H1 (cell line): ENCODE measurements at regions not wholly inside any gene's neighbourhood (a gene's known extent, or its start where the extent isn't known, plus 50 kb on each side); places are given as distances from the start of the nearest gene placed in this dataset.

ENCODE experiments used
- CTCF ChIA-PET: fragments of 300-600 bp; sonication (Branson Sonifier 250); formaldehyde crosslinking; loops from one replicate; lab custom pipeline; 2021; ENCODE audit not compliant: partially characterized antibody; lab: Charles Lee
- POLR2A ChIA-PET: fragments of 300-600 bp; sonication (Branson Sonifier 250); formaldehyde crosslinking; loops from one replicate; lab custom pipeline; 2021; ENCODE audit warnings: inconsistent platforms; ENCODE audit not compliant: partially characterized antibody; lab: Charles Lee
- DNase-seq, 2 experiments: peaks; one replicate each; pipeline versions ENCODE4 v3.0.0 to v3.0.0-alpha.2; 2010 to 2022; ENCODE audit warnings: low spot score in 2 of 2, low read depth in 1 of 2, mixed read lengths in 1 of 2
- FAIRE-seq: peaks from 2 replicates; lab custom pipeline; 2011; peaks lifted over from hg19 to GRCh38; lab: Jason Lieb, UNC
- H2AFZ ChIP-seq: 2 replicates; pipeline ENCODE4 v1.8.1; 2012; ENCODE audit warnings: low read length, inconsistent platforms
- H2AK5ac ChIP-seq: 2 replicates; pipeline ENCODE4 v1.6.1; 2013; ENCODE audit warnings: low read depth, low read length
- H2BK120ac ChIP-seq: replicated peaks from 2 replicates; pipeline ENCODE3; 2013; ENCODE audit warnings: low read depth, low read length, inconsistent platforms
- H2BK12ac ChIP-seq: 2 replicates; pipeline ENCODE4 v1.6.1; 2013; ENCODE audit warnings: low read depth, low read length
- H2BK15ac ChIP-seq: 2 replicates; pipeline ENCODE4 v1.6.1; 2013; ENCODE audit warnings: low read length
- H2BK20ac ChIP-seq: 2 replicates; pipeline ENCODE4 v1.6.1; 2013; ENCODE audit warnings: low read length
- H2BK5ac ChIP-seq: 2 replicates; pipeline ENCODE4 v1.6.1; 2013; ENCODE audit warnings: low read depth, low read length
- H3K14ac ChIP-seq: 2 replicates; pipeline ENCODE4 v1.6.1; 2013; ENCODE audit warnings: inconsistent platforms; ENCODE audit not compliant: insufficient read length
- H3K18ac ChIP-seq: 2 replicates; pipeline ENCODE4 v1.6.1; 2013; ENCODE audit warnings: low read length; ENCODE audit errors: extremely low read depth
- H3K23ac ChIP-seq: 2 replicates; pipeline ENCODE4 v1.6.1; 2013; ENCODE audit warnings: inconsistent platforms; ENCODE audit not compliant: insufficient read length
- H3K23me2 ChIP-seq: 2 replicates; pipeline ENCODE4 v1.6.1; 2013; ENCODE audit warnings: low read depth, low read length
- H3K27ac ChIP-seq: 2 replicates; pipeline ENCODE4 v1.6.1; 2011; ENCODE audit warnings: low read depth, low read length, inconsistent platforms
- H3K27me3 ChIP-seq, 4 experiments: replicated peaks in 1 of 4; 1 replicate in 1 of 4; 2 replicates in 3 of 4; pipeline versions ENCODE4 v1.6.1 to v1.8.1; 2011 to 2013; ENCODE audit warnings: low read length in 3 of 4, mild to moderate bottlenecking in 3 of 4, inconsistent platforms in 2 of 4, mixed read lengths in 2 of 4, moderate library complexity in 1 of 4; ENCODE audit not compliant: control insufficient read depth in 3 of 4, insufficient read depth in 3 of 4; ENCODE audit errors: extremely low read depth in 1 of 4
- H3K36me3 ChIP-seq, 4 experiments: 2 replicates each; pipeline versions ENCODE4 v1.6.1 to v1.8.1; 2011 to 2013; ENCODE audit warnings: mild to moderate bottlenecking in 4 of 4, low read length in 3 of 4, moderate library complexity in 2 of 4, control low read depth in 1 of 4, inconsistent platforms in 1 of 4; ENCODE audit not compliant: insufficient read depth in 4 of 4, control insufficient read depth in 2 of 4
- H3K4ac ChIP-seq: replicated peaks from 2 replicates; pipeline ENCODE3; 2013; ENCODE audit warnings: low read length, low read depth, mixed read lengths, inconsistent platforms; ENCODE audit not compliant: insufficient read length
- H3K4me1 ChIP-seq, 4 experiments: replicated peaks in 1 of 4; 1 replicate in 1 of 4; 2 replicates in 3 of 4; pipeline versions ENCODE4 v1.6.1 to v1.8.1; 2011 to 2013; ENCODE audit warnings: low read length in 3 of 4, inconsistent platforms in 2 of 4, mixed read lengths in 1 of 4; ENCODE audit not compliant: insufficient read depth in 4 of 4, control insufficient read depth in 3 of 4
- H3K4me2 ChIP-seq, 2 experiments: 2 replicates each; pipeline versions ENCODE4 v1.6.1 to v1.8.1; 2011 to 2013; ENCODE audit warnings: low read depth in 2 of 2, low read length in 2 of 2, control low read depth in 1 of 2, inconsistent platforms in 1 of 2, mild to moderate bottlenecking in 1 of 2; ENCODE audit not compliant: insufficient read depth in 1 of 2
- H3K4me3 ChIP-seq, 4 experiments: fragments of 200-600, 300-600 bp in 1 of 4; sonication (generic), shearing (Covaris generic), sonication (Bioruptor Twin) in 1 of 4; 2 replicates each; pipeline versions ENCODE4 v1.5.1 to v1.8.1; 2011 to 2016; ENCODE audit warnings: low read length in 4 of 4, low read depth in 3 of 4, control low read depth in 2 of 4, inconsistent platforms in 2 of 4, mild to moderate bottlenecking in 2 of 4, mixed read lengths in 1 of 4, moderate library complexity in 1 of 4; ENCODE audit not compliant: insufficient read depth in 2 of 4; ENCODE audit errors: extremely low read depth in 1 of 4
- H3K56ac ChIP-seq: replicated peaks from 2 replicates; pipeline ENCODE3; 2013; ENCODE audit warnings: low read depth, mild to moderate bottlenecking, mixed read lengths, low read length, inconsistent platforms; ENCODE audit not compliant: insufficient read length
- H3K79me1 ChIP-seq: 2 replicates; pipeline ENCODE4 v1.6.1; 2013; ENCODE audit warnings: low read depth, low read length, control low read depth
- H3K79me2 ChIP-seq, 2 experiments: 2 replicates each; pipeline versions ENCODE4 v1.6.1 to v1.8.1; 2012 to 2013; ENCODE audit warnings: low read length in 2 of 2, mild to moderate bottlenecking in 2 of 2, inconsistent platforms in 1 of 2; ENCODE audit not compliant: insufficient read depth in 2 of 2, control insufficient read depth in 1 of 2
- H3K9ac ChIP-seq, 4 experiments: replicated peaks in 1 of 4; 1 replicate in 1 of 4; 2 replicates in 3 of 4; pipeline versions ENCODE4 v1.6.1 to v1.8.1; 2011 to 2013; ENCODE audit warnings: low read depth in 3 of 4, low read length in 3 of 4, control low read depth in 2 of 4, mild to moderate bottlenecking in 2 of 4, moderate library complexity in 2 of 4, inconsistent platforms in 1 of 4; ENCODE audit errors: extremely low read depth in 1 of 4
- H3K9me3 ChIP-seq, 2 experiments: 2 replicates each; pipeline versions ENCODE4 v1.6.1 to v1.8.1; 2012 to 2013; ENCODE audit warnings: mild to moderate bottlenecking in 2 of 2, moderate library complexity in 2 of 2, control low read depth in 1 of 2, inconsistent platforms in 1 of 2, low read depth in 1 of 2, low read length in 1 of 2, mixed read lengths in 1 of 2; ENCODE audit not compliant: insufficient read depth in 2 of 2
- H4K20me1 ChIP-seq, 2 experiments: replicated peaks in 1 of 2; 2 replicates each; pipeline versions ENCODE3 to v1.8.1; 2011 to 2013; ENCODE audit warnings: inconsistent platforms in 2 of 2, low read length in 2 of 2, mild to moderate bottlenecking in 1 of 2; ENCODE audit not compliant: insufficient read depth in 2 of 2, control insufficient read depth in 1 of 2
- H4K5ac ChIP-seq: 2 replicates; pipeline ENCODE4 v1.6.1; 2013; ENCODE audit warnings: low read length, low read depth, mixed read lengths, inconsistent platforms; ENCODE audit not compliant: insufficient read length
- H4K8ac ChIP-seq: 2 replicates; pipeline ENCODE4 v1.8.0; 2013; ENCODE audit warnings: mild to moderate bottlenecking, moderate library complexity, low read length, inconsistent platforms; ENCODE audit not compliant: insufficient read depth; ENCODE audit errors: extremely low read depth
- H4K91ac ChIP-seq: replicated peaks from 2 replicates; pipeline ENCODE3; 2013; ENCODE audit warnings: low read length, mixed read lengths, inconsistent platforms; ENCODE audit not compliant: insufficient read length
- ATF2 ChIP-seq: IDR thresholded peaks from 2 replicates; pipeline ENCODE4 v1.6.1; 2012; ENCODE audit warnings: low read length, inconsistent platforms
- CBX5 ChIP-seq: fragments of 300-800, 300-1000 bp; sonication (generic); IDR thresholded peaks from 2 replicates; pipeline ENCODE4 v1.7.1; 2016; ENCODE audit warnings: antibody characterized with exemption, low read length, low read depth
- FOSL1 ChIP-seq: IDR thresholded peaks from 2 replicates; pipeline ENCODE4 v1.6.1; 2011; ENCODE audit warnings: mild to moderate bottlenecking, low read depth, low read length, moderate library complexity; ENCODE audit not compliant: insufficient read depth
- HDAC2 ChIP-seq, 2 experiments: fragments of 300-600 bp in 1 of 2; sonication (generic) in 1 of 2; IDR thresholded peaks; 2 replicates each; pipeline ENCODE4 v1.6.1; 2011 to 2012; ENCODE audit warnings: low read depth in 2 of 2, low read length in 2 of 2, mild to moderate bottlenecking in 2 of 2, moderate library complexity in 2 of 2, borderline replicate concordance in 1 of 2, inconsistent platforms in 1 of 2
- TAF1 ChIP-seq: IDR thresholded peaks from 2 replicates; pipeline ENCODE4 v1.6.1; 2011; ENCODE audit warnings: mild to moderate bottlenecking, low read depth, low read length
- ZNF274 ChIP-seq: IDR thresholded peaks from 2 replicates; pipeline ENCODE4 v1.7.0; 2012; ENCODE audit warnings: low read length, borderline replicate concordance; ENCODE audit errors: extremely low read depth
- WGBS, 2 experiments: shearing (Covaris generic) in 1 of 2; methylation state at CpG; one replicate each; pipeline versions ENCODE4 v1.1.6 to v1.1.7; 2013 to 2015; ENCODE audit warnings: low lambda C conversion rate in 2 of 2, mixed read lengths in 2 of 2, inconsistent platforms in 1 of 2, low coverage in 1 of 2, missing lambda C conversion rate in 1 of 2; ENCODE audit not compliant: insufficient replicate concordance in 2 of 2, insufficient coverage in 1 of 2, insufficient read length in 1 of 2; ENCODE audit errors: extremely low coverage in 1 of 2, missing lambda C conversion rate in 1 of 2; 5-methylcytosine and 5-hydroxymethylcytosine counted together

GRCh38 chr12:63440048-63440447, 228.2 kb downstream of the DPY19L2 start:
- H3K9me3 ChIP-seq = no peaks in the 10 kb centered on the region
- ChIA-PET CTCF (no interaction called here), POLR2A (no interaction called here)
- no peak overlapping the region for H3K23ac ChIP-seq
- no peak for DNase-seq
- H4K8ac ChIP-seq = no peak overlapping the region
- H2AK5ac ChIP-seq = no peak overlapping the region
- FAIRE-seq = no peak
- no peak overlapping the region for H4K91ac ChIP-seq
- no peak overlapping the region for H3K27ac ChIP-seq
- no peak overlapping the region for H2BK5ac ChIP-seq
- TF ChIP-seq FOSL1 = no peak
- no peak for TF ChIP-seq ZNF274
- no peak for TF ChIP-seq ATF2
- TF ChIP-seq CBX5 = no peak
- TF ChIP-seq HDAC2 (IDR thresholded peaks at IDR 0.05; ENCODE audit: borderline replicate concordance in 1 of 2, low read depth in 2 of 2, low read length in 2 of 2) = no peak
- no peak for TF ChIP-seq TAF1
- no peak overlapping the region for H4K5ac ChIP-seq
- no peak overlapping the region for H2BK15ac ChIP-seq
- no peak overlapping the region for H2BK12ac ChIP-seq
- H3K4ac ChIP-seq = no peak overlapping the region
- WGBS, 2 experiments = 87 to 100% methylated on average over 1 to 5 of the region's 5 CpGs
- H3K4me3 ChIP-seq = no peak overlapping the region
- no peaks in the 10 kb centered on the region for H4K20me1 ChIP-seq
- no peak overlapping the region for H2BK20ac ChIP-seq
- no peaks in the 10 kb centered on the region for H3K27me3 ChIP-seq
- H3K14ac ChIP-seq = no peak overlapping the region
- no peak overlapping the region for H3K4me2 ChIP-seq
- H3K79me2 ChIP-seq = no peaks in the 10 kb centered on the region
- H3K79me1 ChIP-seq = no peaks in the 10 kb centered on the region
- H3K4me1 ChIP-seq = no peaks in the 10 kb centered on the region
- no peak overlapping the region; a peak in 1 of 7 replicates for H3K9ac ChIP-seq
- no peak overlapping the region for H2BK120ac ChIP-seq
- H2AFZ ChIP-seq = peak overlapping the region; percentile 68; the same call in 1 of the 2 replicates
- H3K18ac ChIP-seq = no peak overlapping the region
- no peaks in the 10 kb centered on the region for H3K23me2 ChIP-seq
- no peak overlapping the region for H3K56ac ChIP-seq
- no peaks in the 10 kb centered on the region for H3K36me3 ChIP-seq
